ENCODE measurements at regions not wholly inside any gene's neighbourhood (a gene's known extent, or its start where the extent isn't known, plus 50 kb on each side); places are given as distances from the start of the nearest gene placed in this dataset.

- TF ChIP-seq CTCF (conservative IDR thresholded peaks at IDR 0.05; ENCODE audit: low read depth in 2 of 2) (no peak), EZH2 (IDR thresholded peaks at IDR 0.05; ENCODE audit: low read depth, unreplicated experiment) (no peak), STAT1 (IDR thresholded peaks at IDR 0.05; ENCODE audit: unreplicated experiment) (no peak), EZH2phosphoT487 (IDR thresholded peaks at IDR 0.05; ENCODE audit: unreplicated experiment) (no peak), POLR2AphosphoS5 (IDR thresholded peaks at IDR 0.05; ENCODE audit: low read depth) (no peak), REST (IDR thresholded peaks at IDR 0.05; ENCODE audit: unreplicated experiment) (no peak), CREB1 (CRISPR knock-in tag; IDR thresholded peaks at IDR 0.05; ENCODE audit: low read depth) (no peak)
Measured at GRCh38 chr4:30153427-30153826, 566.7 kb upstream of the PCDH7 start.
